ENCODE measurements at regions not wholly inside any gene's neighbourhood (a gene's known extent, or its start where the extent isn't known, plus 50 kb on each side); places are given as distances from the start of the nearest gene placed in this dataset.

DNA sequence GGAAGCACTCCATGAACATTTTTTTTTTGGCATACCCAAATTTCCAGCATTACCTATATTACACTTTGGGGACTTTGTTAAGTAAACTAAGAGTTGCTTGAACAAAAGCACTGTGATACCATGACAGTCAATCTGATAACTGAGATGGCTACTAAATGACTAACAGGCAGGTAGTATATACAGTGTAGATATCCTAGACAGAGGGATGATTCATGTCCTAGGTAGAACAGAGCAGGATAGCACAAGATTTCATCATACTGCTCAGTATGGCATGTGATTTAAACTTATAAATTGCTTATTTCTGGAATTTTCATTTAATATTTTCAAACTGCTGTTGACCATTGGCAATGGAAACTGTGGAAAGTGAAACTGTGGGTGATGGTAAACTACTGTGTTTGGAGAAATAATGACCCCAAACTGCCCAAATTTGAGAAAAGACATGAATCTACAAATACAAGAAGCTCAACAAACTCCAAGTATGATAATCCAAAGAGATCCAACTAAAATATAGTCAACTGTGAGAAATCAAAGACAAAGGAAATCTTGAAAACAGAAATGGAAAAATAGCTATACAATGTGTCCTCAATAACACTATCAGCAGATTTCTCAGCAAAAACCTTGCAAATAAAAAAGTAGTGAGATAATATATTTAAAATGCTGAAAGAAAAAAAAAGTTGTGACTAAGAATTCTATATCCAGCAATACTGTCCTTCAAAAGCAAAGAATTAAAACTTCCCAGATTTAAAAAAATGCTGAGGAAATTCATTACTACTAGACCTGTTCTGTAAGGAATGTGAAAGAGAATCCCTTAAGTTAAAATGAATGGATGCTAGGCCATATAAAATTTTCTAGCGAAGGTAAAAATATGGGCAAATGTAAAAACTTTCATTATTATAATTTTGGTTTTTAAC, 410.4 kb downstream of the DUSP10 start:
- Histone ChIP-seq H3K27ac (ENCODE audit: extremely low read length, insufficient read depth, low read length) (no peak overlapping the region), H3K79me2 (ENCODE audit: insufficient read depth, low read length) (no peaks in the 10 kb centered on the region), H3K9me3 (ENCODE audit: low read length) (peaks cover 17% of the 10 kb centered on the region), H3K4me3 (replicated peaks in 1 of 3; ENCODE audit: insufficient read depth in 1 of 3, low read depth in 2 of 3, low read length in 3 of 3) (no peak overlapping the region), H4K20me1 (ENCODE audit: insufficient read depth, low read length) (no peaks in the 10 kb centered on the region), H3K27me3 (ENCODE audit: control insufficient read depth in 1 of 2, insufficient read depth in 2 of 2, low read length in 2 of 2) (no peaks in the 10 kb centered on the region), H3K4me1 (ENCODE audit: insufficient read depth, low read length) (peaks cover 15% of the 10 kb centered on the region), H3K9ac (ENCODE audit: insufficient read depth, low read depth, low read length) (no peak overlapping the region), H2AFZ (ENCODE audit: low read length) (no peak overlapping the region), H3K36me3 (replicated peaks in 1 of 2; ENCODE audit: control insufficient read depth in 1 of 2, insufficient read depth in 2 of 2, low read length in 2 of 2) (no peaks in the 10 kb centered on the region), H3K4me2 (ENCODE audit: low read depth, low read length) (no peak overlapping the region)
- intact Hi-C loops (cut with micrococcal nuclease; ENCODE audit: unreplicated experiment) (no loop called here), in situ Hi-C loops (cut with HindIII; ENCODE audit: extremely low pct_ligation_motif_present, low pct_unique_long_range_greater_than_20kb) (no loop called here)
- ChIA-PET CTCF (ENCODE audit: low intra/inter-chr PET ratio, low total read pairs) (no interaction called here), POLR2A (no interaction called here)
- TF ChIP-seq AGO1 (IDR thresholded peaks at IDR 0.05; ENCODE audit: low read depth, low read length, poor library complexity, severe bottlenecking) (no peak), ZNF563 (CRISPR knock-in tag; IDR thresholded peaks at IDR 0.05) (no peak), AHR (CRISPR knock-in tag; IDR thresholded peaks at IDR 0.05) (no peak), SMARCC2 (IDR thresholded peaks at IDR 0.05) (no peak), ZBTB7B (CRISPR knock-in tag; IDR thresholded peaks at IDR 0.05) (no peak), DNMT1 (CRISPR knock-in tag; IDR thresholded peaks at IDR 0.05) (no peak), PHF20 (CRISPR knock-in tag; IDR thresholded peaks at IDR 0.05) (no peak), MYC (CRISPR knock-in tag; IDR thresholded peaks at IDR 0.05; ENCODE audit: borderline replicate concordance) (no peak), NR2F2 (IDR thresholded peaks at IDR 0.05; ENCODE audit: borderline replicate concordance, low read depth) (no peak), NPAS2 (CRISPR knock-in tag; IDR thresholded peaks at IDR 0.05; ENCODE audit: borderline replicate concordance) (no peak), THAP11 (CRISPR knock-in tag; IDR thresholded peaks at IDR 0.05) (no peak), ZNF670 (CRISPR knock-in tag; IDR thresholded peaks at IDR 0.05; ENCODE audit: borderline replicate concordance) (no peak), TOE1 (CRISPR knock-in tag; IDR thresholded peaks at IDR 0.05) (no peak)
- TF ChIP-seq, protein P1, sequence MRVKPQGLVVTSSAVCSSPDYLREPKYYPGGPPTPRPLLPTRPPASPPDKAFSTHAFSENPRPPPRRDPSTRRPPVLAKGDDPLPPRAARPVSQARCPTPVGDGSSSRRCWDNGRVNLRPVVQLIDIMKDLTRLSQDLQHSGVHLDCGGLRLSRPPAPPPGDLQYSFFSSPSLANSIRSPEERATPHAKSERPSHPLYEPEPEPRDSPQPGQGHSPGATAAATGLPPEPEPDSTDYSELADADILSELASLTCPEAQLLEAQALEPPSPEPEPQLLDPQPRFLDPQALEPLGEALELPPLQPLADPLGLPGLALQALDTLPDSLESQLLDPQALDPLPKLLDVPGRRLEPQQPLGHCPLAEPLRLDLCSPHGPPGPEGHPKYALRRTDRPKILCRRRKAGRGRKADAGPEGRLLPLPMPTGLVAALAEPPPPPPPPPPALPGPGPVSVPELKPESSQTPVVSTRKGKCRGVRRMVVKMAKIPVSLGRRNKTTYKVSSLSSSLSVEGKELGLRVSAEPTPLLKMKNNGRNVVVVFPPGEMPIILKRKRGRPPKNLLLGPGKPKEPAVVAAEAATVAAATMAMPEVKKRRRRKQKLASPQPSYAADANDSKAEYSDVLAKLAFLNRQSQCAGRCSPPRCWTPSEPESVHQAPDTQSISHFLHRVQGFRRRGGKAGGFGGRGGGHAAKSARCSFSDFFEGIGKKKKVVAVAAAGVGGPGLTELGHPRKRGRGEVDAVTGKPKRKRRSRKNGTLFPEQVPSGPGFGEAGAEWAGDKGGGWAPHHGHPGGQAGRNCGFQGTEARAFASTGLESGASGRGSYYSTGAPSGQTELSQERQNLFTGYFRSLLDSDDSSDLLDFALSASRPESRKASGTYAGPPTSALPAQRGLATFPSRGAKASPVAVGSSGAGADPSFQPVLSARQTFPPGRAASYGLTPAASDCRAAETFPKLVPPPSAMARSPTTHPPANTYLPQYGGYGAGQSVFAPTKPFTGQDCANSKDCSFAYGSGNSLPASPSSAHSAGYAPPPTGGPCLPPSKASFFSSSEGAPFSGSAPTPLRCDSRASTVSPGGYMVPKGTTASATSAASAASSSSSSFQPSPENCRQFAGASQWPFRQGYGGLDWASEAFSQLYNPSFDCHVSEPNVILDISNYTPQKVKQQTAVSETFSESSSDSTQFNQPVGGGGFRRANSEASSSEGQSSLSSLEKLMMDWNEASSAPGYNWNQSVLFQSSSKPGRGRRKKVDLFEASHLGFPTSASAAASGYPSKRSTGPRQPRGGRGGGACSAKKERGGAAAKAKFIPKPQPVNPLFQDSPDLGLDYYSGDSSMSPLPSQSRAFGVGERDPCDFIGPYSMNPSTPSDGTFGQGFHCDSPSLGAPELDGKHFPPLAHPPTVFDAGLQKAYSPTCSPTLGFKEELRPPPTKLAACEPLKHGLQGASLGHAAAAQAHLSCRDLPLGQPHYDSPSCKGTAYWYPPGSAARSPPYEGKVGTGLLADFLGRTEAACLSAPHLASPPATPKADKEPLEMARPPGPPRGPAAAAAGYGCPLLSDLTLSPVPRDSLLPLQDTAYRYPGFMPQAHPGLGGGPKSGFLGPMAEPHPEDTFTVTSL (CRISPR knock-in tag; IDR thresholded peaks at IDR 0.05; ENCODE audit: borderline replicate concordance): no peak
- TF ChIP-seq, protein P2, sequence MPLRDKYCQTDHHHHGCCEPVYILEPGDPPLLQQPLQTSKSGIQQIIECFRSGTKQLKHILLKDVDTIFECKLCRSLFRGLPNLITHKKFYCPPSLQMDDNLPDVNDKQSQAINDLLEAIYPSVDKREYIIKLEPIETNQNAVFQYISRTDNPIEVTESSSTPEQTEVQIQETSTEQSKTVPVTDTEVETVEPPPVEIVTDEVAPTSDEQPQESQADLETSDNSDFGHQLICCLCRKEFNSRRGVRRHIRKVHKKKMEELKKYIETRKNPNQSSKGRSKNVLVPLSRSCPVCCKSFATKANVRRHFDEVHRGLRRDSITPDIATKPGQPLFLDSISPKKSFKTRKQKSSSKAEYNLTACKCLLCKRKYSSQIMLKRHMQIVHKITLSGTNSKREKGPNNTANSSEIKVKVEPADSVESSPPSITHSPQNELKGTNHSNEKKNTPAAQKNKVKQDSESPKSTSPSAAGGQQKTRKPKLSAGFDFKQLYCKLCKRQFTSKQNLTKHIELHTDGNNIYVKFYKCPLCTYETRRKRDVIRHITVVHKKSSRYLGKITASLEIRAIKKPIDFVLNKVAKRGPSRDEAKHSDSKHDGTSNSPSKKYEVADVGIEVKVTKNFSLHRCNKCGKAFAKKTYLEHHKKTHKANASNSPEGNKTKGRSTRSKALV (CRISPR knock-in tag; IDR thresholded peaks at IDR 0.05): no peak
- TF ChIP-seq, protein P3, sequence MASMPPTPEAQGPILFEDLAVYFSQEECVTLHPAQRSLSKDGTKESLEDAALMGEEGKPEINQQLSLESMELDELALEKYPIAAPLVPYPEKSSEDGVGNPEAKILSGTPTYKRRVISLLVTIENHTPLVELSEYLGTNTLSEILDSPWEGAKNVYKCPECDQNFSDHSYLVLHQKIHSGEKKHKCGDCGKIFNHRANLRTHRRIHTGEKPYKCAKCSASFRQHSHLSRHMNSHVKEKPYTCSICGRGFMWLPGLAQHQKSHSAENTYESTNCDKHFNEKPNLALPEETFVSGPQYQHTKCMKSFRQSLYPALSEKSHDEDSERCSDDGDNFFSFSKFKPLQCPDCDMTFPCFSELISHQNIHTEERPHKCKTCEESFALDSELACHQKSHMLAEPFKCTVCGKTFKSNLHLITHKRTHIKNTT (CRISPR knock-in tag; IDR thresholded peaks at IDR 0.05): no peak
- ATAC-seq (no peak), DNase-seq (ENCODE audit: low spot score) (no peak), FAIRE-seq (no peak)
- BruUV-seq (replicated peaks): no TSS peak
- WGBS (ENCODE audit: low lambda C conversion rate): 0% methylated on average over 1 of the region's 1 CpG

Measured in HepG2 (cell line).